ENCODE measurements at regions not wholly inside any gene's neighbourhood (a gene's known extent, or its start where the extent isn't known, plus 50 kb on each side); places are given as distances from the start of the nearest gene placed in this dataset.
"Not testable (repeated sequence)": the region's sequence is repeated elsewhere in the genome, so short reads cannot be mapped to it uniquely, and the experiment has no call there.

- no peak for DNase-seq (ENCODE audit: low read depth, low spot score)
These were observed 113.7 kb upstream of the DPP6 start for GRCh38 chr7:153938451-153938850.

DNA sequence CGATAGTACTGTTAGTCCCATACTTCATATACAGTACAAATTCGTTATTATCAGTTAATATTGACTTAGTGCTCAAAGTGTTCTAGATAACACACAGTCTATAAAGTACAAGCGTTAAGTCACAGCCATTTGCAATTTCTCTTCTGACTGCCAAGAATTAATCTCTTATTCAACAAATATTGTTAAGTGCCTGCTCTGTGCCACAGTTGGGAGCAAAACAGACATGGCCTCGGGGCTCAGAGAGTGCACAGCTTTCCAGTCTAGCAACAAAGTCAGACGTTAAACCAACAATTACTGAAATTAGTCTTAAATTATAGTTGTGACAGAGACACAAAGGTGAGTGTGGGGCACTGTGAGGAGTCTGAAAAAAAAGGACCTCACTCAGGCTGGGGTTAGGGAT lies 113.0 kb upstream of the DPP6 start:
- DNase-seq (ENCODE audit: low read depth, low spot score), result no peak

GRCh38 chr7:153939654-153940053 lies 112.5 kb upstream of the DPP6 start:
- DNase-seq (ENCODE audit: low read depth, low spot score), result no peak

DNA sequence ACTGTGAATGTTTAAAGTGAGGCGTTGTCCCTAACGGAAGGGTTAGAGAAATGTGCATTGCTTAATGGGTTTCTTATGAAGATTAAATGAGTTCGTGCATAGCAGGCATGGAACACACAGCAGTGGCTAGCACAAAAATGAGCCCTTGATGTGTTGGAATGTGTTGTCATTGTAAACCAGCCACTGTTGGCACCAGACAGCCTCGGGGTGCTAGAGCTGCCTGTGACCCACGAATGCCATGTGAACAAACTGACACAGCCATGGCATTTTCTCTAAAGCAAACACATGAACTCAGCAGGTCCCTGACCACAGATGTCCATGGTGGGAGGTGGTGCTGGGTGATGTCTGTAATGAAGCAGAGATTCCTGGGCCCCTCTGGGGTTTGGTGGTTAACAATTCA lies 111.1 kb upstream of the DPP6 start:
- no peak for DNase-seq (ENCODE audit: low read depth, low spot score)

GRCh38 chr7:153942036-153942435 lies 110.2 kb upstream of the DPP6 start:
- no peak for DNase-seq (ENCODE audit: low read depth, low spot score)

GRCh38 chr7:153943457-153943856 lies 108.7 kb upstream of the DPP6 start:
- no peak for DNase-seq (ENCODE audit: low read depth, low spot score)

- no peak for DNase-seq (ENCODE audit: low read depth, low spot score)
These were observed 108.3 kb upstream of the DPP6 start for GRCh38 chr7:153943861-153944260.

GRCh38 chr7:153948060-153948459 lies 104.1 kb upstream of the DPP6 start:
- DNase-seq (ENCODE audit: low read depth, low spot score), result no peak

DNA sequence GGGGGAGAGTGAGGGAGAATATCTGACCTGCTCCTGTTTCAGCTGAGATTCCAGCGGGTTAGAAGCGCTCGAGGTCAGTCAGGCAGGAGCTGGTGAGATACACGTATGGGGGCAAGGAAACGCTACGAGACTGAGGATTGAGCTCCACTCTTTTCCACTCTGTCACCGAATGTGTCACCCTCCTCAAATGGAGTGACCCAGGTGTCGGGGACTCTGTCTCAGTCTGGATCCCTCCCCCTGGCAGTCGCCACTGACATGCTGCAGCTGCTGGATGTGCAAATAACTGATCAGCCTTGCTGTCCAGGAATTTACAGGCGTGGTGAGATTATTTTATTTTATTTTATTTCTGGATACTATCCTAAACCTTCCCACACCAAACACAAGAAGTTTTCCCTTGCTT lies 100.9 kb upstream of the DPP6 start:
- DNase-seq (ENCODE audit: low read depth, low spot score), result no peak

- DNase-seq (ENCODE audit: low read depth, low spot score), result no peak
These were observed 97.7 kb upstream of the DPP6 start for GRCh38 chr7:153954477-153954876.

DNA sequence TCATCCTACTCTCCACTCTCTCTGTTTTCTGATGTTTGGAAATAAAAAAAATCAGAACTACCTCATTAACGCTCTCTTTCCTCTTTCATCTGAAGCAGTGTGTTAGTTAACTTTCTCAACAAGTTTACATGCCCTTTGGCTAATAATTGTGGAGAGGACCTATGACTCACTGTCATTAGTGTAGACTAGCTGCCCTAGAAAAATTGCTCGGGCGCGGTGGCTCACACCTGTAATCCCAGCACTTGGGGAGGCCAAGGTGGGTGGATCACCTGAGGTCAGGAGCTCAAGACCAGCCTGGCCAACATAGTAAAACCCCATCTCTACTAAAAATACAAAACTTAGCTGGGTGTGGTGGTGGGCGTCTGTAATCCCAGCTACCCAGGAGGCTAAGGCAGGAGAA lies 94.5 kb upstream of the DPP6 start:
- DNase-seq (ENCODE audit: low read depth, low spot score), result not testable (repeated sequence)

DNA sequence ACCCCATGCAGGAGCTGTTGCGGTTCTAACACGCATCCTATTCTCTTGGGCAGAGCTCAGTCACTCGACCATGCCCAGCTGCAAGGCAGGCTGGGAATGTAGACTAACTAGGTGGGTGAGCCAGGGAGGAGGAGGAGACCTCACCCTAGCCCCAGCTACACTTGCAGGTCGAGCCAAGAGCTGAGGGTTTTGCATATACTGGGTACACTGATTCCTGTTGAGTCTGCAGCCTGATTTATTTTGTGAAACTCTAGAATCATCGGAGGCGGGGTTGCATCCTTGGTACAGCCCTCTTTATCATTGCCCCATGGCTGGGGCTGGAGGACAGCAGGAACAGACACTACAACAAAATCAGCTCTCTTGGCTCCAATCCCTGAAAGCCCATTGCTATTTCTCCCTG lies 93.8 kb upstream of the DPP6 start:
- DNase-seq (ENCODE audit: low read depth, low spot score), result not testable (repeated sequence)

- not testable (repeated sequence) for DNase-seq (ENCODE audit: low read depth, low spot score)
These were observed 93.4 kb upstream of the DPP6 start for GRCh38 chr7:153958789-153959188.

DNA sequence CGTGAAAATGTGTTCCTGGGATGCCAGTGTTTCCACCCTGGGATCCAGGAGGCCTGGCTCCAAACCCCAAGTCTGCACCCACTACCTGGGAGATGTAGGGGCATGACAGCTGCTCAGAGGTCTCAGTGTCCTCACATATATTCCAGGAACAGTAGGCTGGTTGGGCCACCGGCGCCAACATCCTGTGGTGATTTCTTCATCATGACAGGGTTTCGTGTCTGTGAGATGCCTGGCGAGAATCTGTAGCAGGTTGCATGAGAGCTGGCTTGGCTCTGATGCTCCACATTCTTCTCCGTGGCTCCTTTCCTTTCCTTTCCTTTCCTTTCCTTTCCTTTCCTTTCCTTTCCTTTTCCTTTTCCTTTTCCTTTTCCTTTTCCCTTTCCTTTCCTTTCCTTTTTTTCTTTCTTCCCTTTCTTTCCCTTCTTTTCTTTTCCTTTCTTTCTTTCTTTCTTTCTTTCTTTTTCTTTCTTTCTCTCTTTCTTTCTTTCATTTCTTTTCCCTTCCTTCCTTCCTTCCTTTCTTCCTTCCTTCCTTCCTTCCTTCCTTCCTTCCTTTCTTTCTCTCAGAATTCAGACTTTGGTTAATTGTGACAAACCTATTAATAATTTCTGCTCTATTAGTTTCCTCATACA lies 87.6 kb upstream of the DPP6 start:
- not testable (repeated sequence) for DNase-seq (ENCODE audit: low read depth, low spot score)

- DNase-seq (ENCODE audit: low read depth, low spot score), result not testable (repeated sequence)
These were observed 83.2 kb upstream of the DPP6 start for GRCh38 chr7:153969016-153969415.

GRCh38 chr7:153974603-153975002 lies 77.6 kb upstream of the DPP6 start:
- DNase-seq (ENCODE audit: low read depth, low spot score), result not testable (repeated sequence)

- not testable (repeated sequence) for DNase-seq (ENCODE audit: low read depth, low spot score)
These were observed 75.5 kb upstream of the DPP6 start for GRCh38 chr7:153976745-153977144.

DNA sequence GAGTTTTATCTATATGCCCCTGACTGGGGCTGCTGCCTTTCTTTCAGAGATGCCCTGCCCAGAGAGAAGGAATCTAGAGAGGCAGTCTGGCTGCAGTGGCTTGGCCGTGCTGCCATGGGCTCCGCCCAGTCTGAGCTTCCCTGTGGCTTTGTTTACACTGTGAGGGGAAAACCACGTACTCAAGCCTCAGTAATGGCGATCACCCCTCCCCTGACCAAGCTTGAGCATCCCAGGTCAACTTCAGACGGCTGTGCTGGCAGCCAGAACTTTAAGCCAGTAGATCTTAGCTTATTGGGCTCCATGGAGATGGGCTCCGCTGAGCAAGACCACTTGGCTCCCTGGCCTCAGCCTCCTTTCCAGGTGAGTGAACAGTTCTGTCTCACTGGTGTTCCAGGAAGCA lies 69.0 kb upstream of the DPP6 start:
- DNase-seq (ENCODE audit: low read depth, low spot score), result not testable (repeated sequence)

DNA sequence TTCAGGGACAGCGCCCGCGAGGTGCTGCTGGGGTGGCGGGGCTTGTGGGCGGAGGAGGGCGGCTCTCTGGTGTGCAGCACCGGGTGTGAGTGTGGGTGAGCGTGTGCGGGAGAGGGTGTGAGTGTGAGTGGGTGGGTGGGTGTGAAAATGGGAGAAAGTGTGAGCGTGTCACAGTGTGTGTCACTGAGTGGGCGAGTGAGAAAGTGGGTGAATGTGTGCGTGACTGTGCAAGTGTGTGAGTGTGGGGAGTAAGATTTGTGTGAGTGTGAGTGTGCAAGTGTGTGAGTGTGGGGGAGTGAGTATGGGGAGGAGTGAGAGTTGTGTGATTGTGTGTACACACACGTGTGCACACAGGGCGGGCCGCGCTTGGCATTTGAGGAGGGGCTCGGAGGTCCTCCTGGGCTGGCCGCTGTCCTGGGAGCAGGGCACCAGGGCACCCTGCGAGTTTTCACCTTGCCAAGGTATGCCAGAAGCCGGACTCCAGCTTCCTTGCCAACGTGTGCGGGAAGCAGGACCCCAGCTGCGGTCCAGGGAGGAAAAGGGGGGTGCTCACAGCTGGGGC lies 63.1 kb upstream of the DPP6 start:
- not testable (repeated sequence) for DNase-seq (ENCODE audit: low read depth, low spot score)

DNA sequence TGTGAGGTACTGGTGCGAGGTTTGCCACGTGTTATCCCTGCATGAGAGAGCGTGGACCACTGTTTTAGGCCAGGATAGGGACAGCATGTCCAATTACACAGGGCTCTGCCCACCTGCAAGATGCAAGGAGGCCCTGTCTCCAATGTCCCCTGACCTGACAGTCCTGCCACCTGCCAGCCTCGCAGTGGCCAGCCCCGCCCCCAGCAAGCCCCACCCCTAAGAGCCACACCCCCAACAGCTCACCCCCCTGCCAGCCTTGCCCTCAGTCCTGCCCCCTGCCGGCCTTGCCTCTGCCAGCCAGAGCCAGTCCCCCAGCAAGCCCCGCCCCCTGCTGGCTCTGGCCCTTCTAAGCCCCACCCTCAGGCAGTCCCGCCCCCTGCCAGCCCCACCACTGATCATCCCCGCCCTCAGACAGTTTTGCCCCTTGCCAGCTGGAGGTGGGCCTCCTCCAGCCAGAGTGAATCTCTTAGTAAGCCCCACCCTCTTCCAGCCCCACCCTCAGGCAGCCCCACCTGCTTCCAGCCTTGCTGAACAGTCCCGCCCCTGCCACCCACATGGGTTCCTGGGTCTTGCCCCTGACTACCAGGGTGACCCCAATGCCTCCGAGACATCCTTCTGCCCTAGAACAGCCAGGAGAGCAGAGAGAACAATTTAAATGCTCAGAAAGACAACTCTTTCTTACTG lies 62.3 kb upstream of the DPP6 start:
- not testable (repeated sequence) for DNase-seq (ENCODE audit: low read depth, low spot score)

GRCh38 chr7:153991471-153991870 lies 60.7 kb upstream of the DPP6 start:
- not testable (repeated sequence) for DNase-seq (ENCODE audit: low read depth, low spot score)

GRCh38 chr7:153993402-153993801 lies 58.8 kb upstream of the DPP6 start:
- DNase-seq (ENCODE audit: low read depth, low spot score), result not testable (repeated sequence)

GRCh38 chr7:153998896-153999295 lies 53.3 kb upstream of the DPP6 start:
- DNase-seq (ENCODE audit: low read depth, low spot score), result not testable (repeated sequence)
